ENCODE measurements at regions not wholly inside any gene's neighbourhood (a gene's known extent, or its start where the extent isn't known, plus 50 kb on each side); places are given as distances from the start of the nearest gene placed in this dataset.

DNA sequence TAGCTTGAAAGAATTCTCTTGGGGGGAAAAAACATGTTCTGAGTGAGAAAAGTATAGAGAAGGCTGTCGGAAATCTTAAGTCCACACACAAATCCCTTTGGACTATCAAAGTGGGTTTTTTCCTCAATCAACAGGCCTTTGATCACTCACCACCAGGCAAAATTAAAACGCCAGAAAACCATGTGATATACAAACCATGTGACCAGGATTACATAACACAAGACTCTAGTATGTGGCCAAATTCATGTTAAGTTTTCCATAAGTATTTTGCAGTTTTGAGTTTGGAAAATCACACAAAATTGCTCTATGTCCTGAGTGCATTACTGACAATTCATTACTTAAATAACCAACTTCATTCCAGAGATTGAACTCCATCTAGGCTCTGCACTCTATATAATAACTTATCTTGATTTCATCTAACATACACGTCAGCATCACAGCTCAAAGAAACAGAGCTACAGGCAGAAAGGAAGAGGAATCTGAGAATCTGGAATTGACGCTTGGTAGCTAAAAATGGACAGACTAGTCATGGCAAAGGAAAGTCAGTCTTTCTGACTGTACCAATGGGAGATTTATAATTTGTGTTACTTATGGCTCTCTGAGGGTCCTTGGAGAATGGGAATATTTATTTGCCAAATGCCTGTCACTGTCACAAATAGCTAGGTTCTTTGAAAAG, 383.5 kb downstream of the SFMBT2 start:
- TF ChIP-seq, protein P1, sequence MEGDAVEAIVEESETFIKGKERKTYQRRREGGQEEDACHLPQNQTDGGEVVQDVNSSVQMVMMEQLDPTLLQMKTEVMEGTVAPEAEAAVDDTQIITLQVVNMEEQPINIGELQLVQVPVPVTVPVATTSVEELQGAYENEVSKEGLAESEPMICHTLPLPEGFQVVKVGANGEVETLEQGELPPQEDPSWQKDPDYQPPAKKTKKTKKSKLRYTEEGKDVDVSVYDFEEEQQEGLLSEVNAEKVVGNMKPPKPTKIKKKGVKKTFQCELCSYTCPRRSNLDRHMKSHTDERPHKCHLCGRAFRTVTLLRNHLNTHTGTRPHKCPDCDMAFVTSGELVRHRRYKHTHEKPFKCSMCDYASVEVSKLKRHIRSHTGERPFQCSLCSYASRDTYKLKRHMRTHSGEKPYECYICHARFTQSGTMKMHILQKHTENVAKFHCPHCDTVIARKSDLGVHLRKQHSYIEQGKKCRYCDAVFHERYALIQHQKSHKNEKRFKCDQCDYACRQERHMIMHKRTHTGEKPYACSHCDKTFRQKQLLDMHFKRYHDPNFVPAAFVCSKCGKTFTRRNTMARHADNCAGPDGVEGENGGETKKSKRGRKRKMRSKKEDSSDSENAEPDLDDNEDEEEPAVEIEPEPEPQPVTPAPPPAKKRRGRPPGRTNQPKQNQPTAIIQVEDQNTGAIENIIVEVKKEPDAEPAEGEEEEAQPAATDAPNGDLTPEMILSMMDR (IDR thresholded peaks at IDR 0.05; ENCODE audit: low read length): no peak
- no peak for TF ChIP-seq EZH2 (IDR thresholded peaks at IDR 0.05; ENCODE audit: borderline replicate concordance, low read length)
